Keratinocyte (primary cell): ENCODE measurements at regions not wholly inside any gene's neighbourhood (a gene's known extent, or its start where the extent isn't known, plus 50 kb on each side); places are given as distances from the start of the nearest gene placed in this dataset.

Experiments
- CTCF ChIP-seq, 3 experiments: IDR thresholded peaks in 1 of 3; conservative IDR thresholded peaks in 1 of 3; optimal IDR thresholded peaks in 1 of 3; 2 replicates in 2 of 3; 3 replicates in 1 of 3; pipeline versions ENCODE3 to v1.5.1; 2011; ENCODE audit warnings: low read length in 3 of 3, mild to moderate bottlenecking in 3 of 3, moderate library complexity in 2 of 3, control low read depth in 1 of 3, inconsistent platforms in 1 of 3; ENCODE audit not compliant: insufficient read depth in 2 of 3; ENCODE audit errors: extremely low read depth in 1 of 3
- EZH2 ChIP-seq: IDR thresholded peaks from one replicate; pipeline ENCODE4 v1.6.1; 2012; ENCODE audit warnings: inconsistent platforms, mild to moderate bottlenecking, low read length, moderate library complexity

DNA sequence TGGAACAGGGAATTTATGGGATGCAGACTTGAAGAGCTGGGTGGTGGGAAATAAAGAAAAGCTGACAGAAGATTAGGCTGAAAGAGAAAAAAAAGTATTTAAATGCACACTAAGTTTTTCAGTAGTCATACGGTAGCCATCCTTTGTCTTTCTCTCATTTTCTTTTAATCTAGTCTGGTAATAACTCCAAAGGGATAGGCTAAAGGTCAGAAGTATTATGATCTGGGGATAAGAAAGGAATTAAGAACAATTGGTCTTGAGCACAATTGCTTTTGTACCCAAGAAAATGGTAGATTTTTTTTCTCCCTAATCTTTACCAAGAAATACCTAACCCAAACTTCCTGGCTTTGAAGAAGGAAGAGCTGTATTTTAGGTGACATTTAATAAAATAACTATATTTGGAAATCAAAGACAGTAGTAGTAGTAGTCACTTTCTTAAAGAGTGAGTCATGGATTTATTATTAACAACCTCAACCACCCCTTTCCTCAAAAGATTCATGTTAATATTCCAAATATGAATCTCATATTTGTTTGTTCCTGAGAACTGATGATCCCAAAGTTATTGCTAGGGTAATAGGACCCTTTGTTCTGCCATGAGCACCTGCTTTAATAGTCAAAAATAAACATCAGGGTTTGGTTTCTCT lies 120.2 kb upstream of the ODAD2 start:
- TF ChIP-seq CTCF (optimal IDR thresholded peaks at IDR 0.05 in 1 of 3, IDR thresholded peaks at IDR 0.05 in 1 of 3, conservative IDR thresholded peaks at IDR 0.05 in 1 of 3; ENCODE audit: extremely low read depth in 1 of 3, insufficient read depth in 2 of 3, low read length in 3 of 3): no peak
- no peak for TF ChIP-seq EZH2
